Astrocyte of the spinal cord (primary cell): ENCODE measurements at regions not wholly inside any gene's neighbourhood (a gene's known extent, or its start where the extent isn't known, plus 50 kb on each side); places are given as distances from the start of the nearest gene placed in this dataset.

Experiments used
- DNase-seq: peaks from one replicate; pipeline ENCODE4 v3.0.0; 2011; ENCODE audit warnings: low read depth, low spot score
- H3K4me3 ChIP-seq: 2 replicates; pipeline ENCODE4 v1.5.1; 2011; ENCODE audit warnings: low read depth, mild to moderate bottlenecking, low read length, moderate library complexity
- in situ Hi-C: cut with HindIII; loops from 2 replicates; pipeline ENCODE4 v1.10.0; 2017; ENCODE audit warnings: low sequenced_read_pairs
- TF ChIP-seq, protein P1 (sequence below): IDR thresholded peaks from 2 replicates; pipeline ENCODE4 v1.5.1; 2012; ENCODE audit warnings: low read depth, mild to moderate bottlenecking, low read length, inconsistent platforms

DNA sequence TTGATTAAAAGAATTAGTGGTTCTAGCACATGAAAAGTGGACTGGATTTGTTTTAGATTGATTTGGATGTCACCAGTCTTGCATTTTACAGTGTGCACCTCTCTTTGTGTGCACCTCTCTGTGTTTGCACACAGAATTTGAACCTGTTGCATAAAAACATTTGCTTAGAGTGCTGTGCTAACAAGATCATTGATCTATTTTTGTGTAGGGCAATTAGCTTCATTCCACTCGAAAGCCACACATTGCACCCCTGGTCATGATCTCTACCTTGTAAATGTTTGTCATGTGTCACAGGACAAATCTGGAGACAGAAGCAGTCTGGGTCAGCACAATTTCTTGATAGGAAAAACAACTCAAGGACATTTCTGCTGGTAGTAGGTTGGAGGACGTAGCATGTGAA, 258.7 kb upstream of the LINC00305 start:
- H3K4me3 ChIP-seq, result no peak overlapping the region
- TF ChIP-seq, protein P1, sequence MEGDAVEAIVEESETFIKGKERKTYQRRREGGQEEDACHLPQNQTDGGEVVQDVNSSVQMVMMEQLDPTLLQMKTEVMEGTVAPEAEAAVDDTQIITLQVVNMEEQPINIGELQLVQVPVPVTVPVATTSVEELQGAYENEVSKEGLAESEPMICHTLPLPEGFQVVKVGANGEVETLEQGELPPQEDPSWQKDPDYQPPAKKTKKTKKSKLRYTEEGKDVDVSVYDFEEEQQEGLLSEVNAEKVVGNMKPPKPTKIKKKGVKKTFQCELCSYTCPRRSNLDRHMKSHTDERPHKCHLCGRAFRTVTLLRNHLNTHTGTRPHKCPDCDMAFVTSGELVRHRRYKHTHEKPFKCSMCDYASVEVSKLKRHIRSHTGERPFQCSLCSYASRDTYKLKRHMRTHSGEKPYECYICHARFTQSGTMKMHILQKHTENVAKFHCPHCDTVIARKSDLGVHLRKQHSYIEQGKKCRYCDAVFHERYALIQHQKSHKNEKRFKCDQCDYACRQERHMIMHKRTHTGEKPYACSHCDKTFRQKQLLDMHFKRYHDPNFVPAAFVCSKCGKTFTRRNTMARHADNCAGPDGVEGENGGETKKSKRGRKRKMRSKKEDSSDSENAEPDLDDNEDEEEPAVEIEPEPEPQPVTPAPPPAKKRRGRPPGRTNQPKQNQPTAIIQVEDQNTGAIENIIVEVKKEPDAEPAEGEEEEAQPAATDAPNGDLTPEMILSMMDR, result no peak
- in situ Hi-C loops, result no loop called here
- DNase-seq, result no peak

GRCh38 chr18:64405161-64405560, 256.3 kb upstream of the LINC00305 start:
- in situ Hi-C loops, result no loop called here
- no peak overlapping the region for H3K4me3 ChIP-seq
- TF ChIP-seq, protein P1, result no peak
- peak; percentile 65 for DNase-seq

DNA sequence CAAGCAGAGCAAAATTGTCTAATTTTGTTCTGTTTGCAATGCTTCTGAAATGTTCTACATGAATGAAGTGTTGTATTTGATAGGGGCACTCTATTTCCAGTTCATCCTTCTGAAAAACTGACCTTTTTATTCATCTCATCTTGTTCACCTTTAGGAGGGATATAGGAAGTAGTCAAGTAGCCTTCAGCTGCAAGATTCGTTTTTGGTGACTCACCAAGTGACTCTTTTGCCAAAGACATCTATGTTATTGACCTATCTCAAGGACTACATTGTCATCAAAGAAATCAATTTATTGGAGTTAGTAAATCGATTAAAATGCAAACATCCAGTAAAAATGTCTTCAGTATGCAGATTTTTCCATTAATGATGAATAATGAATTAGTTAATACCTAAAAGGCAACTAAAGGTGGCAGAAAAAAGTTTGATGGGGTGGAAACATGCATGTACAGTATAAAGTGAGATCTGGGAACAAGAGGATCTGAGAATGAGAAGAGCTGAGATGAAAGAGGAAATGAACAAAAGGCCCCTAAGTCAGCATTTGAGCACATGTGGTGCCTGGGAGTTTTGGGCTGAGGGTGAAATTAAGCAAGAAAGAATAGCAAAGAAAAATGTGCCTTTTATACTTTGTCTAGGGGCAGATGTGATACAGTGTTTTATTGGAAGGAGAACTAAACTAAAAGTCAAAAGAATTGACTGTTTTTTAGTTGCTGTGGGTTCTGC, 255.1 kb upstream of the LINC00305 start:
- in situ Hi-C loops, result no loop called here
- TF ChIP-seq, protein P1, result no peak
- DNase-seq, result peak; percentile 2
- no peak overlapping the region for H3K4me3 ChIP-seq

DNA sequence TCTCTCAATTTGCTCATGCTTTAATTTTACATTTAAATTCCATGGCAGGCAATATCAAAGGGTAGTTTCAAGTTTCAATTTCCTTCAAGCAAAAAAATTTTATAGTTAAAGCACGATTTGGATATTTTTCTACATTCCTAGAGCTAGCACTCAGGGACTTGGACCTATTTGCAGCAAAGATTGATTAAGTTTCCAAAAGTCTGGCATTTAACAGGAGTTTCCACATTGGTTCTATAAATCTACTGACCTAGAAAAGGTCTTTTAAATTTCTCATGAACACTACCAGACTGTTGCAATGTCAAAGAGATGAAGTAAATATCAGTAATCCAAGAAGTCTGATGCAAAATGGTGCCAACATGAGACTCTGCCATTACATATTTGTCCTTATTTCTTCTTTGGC, 253.7 kb upstream of the LINC00305 start:
- no peak for DNase-seq
- H3K4me3 ChIP-seq, result no peak overlapping the region
- in situ Hi-C loops, result no loop called here
- TF ChIP-seq, protein P1, result no peak

DNA sequence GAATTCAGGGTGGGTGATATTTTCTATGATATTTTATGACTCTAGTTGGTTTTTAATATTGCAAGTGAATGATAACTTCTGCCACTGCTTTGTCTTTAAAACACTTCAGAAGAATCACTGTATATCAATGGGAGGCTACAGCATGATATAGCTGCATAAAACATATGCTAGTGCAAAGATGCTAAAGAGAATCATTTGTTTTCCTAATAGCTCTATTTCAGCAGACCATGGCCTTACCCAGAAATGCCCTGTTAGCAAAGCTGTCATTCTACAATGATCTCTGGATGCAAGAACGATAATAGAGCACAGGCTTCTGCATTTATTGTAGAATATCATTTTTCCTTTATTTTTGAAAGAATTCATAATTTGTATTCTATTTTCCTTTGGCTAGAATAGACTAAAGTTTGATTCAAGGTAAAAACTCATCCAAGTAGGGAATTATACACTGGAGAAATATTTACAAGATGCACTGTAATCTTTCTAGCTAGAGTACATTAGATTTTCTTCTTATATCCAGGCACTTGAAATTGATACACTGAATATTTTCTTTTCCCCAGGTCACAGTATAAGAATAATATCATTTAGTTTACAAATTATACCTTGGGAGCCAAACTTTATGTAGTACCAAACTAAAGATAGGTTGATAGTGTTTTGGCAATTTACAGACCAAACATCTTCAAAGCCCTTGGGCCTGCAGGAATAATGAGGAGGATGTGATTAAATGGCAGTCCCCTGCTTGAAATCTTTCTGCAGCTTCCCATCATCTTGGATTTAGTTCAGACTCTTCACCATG, 252.6 kb upstream of the LINC00305 start:
- in situ Hi-C loops, result no loop called here

DNA sequence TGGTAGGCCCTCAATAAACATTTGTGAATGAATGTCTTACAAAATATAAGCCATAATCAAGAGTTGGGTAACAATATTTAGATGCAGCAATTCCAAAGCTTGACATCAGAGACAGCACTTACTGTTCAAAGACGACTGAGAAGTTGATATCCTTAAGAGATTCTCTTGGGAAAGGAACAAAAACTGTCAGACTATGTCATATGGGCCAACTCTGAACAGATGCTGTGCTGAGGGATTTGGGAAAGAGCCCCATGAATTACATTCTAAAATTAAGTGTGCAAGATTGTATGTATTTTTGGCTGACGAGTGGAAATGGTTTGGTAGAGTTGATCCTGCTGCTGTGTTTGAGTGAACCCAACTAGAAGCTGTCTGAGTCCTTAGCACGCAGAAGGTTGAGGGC, 250.7 kb upstream of the LINC00305 start:
- in situ Hi-C loops, result no loop called here
- H3K4me3 ChIP-seq, result no peak overlapping the region
- TF ChIP-seq, protein P1, result no peak
- DNase-seq, result no peak

More for the DNA sequence above, 252.6 kb upstream of the LINC00305 start:
- H3K4me3 ChIP-seq, result no peak overlapping the region
- no peak for DNase-seq
- TF ChIP-seq, protein P1, result no peak
